ENCODE measurements at regions not wholly inside any gene's neighbourhood (a gene's known extent, or its start where the extent isn't known, plus 50 kb on each side); places are given as distances from the start of the nearest gene placed in this dataset.

DNA sequence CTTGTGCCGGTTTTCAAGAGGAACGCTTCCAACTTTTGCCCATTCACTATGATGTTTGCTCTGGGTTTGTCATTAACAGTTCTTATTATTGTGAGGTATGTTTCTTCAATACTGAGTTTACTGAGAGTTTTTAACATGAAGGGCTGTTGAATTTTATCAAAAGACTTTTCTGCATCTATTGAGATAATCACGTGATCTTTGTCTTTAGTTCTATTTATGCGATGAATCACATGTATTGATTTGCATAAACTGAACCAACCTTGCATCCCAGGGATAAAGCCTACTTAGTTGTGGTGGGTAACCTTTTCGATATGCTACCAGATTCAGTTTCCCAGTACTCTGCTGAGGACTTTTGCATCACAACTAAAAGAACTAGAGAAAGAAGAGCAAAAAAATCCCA is 318.0 kb downstream of the GASK1B start:
- CTCF ChIA-PET = no interaction called here

DNA sequence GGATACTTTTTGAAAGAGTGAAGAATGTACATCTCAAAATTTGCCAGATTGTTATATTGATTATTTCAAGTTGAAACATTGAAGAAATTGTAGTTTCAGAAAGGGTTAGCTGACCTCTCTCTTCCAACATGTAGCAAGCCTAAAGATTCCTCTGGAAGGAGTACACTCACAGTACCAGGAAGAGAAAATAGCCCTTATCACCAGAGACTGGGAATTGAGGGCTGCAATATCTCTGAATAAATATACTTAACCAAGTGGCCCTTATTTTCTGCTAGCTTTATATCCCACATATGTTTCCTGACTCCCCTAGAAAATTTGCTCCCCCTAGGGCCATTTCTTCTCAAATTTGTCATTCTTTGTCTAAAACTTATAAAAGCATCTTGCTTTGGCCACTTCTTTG is 332.2 kb downstream of the GASK1B start:
- DNase-seq = no peak
- no peak overlapping the region for H3K4me3 Mint-ChIP-seq (ENCODE audit: unreplicated experiment)
- no peaks in the 10 kb centered on the region for H3K9me3 ChIP-seq
- TF ChIP-seq, protein P1, sequence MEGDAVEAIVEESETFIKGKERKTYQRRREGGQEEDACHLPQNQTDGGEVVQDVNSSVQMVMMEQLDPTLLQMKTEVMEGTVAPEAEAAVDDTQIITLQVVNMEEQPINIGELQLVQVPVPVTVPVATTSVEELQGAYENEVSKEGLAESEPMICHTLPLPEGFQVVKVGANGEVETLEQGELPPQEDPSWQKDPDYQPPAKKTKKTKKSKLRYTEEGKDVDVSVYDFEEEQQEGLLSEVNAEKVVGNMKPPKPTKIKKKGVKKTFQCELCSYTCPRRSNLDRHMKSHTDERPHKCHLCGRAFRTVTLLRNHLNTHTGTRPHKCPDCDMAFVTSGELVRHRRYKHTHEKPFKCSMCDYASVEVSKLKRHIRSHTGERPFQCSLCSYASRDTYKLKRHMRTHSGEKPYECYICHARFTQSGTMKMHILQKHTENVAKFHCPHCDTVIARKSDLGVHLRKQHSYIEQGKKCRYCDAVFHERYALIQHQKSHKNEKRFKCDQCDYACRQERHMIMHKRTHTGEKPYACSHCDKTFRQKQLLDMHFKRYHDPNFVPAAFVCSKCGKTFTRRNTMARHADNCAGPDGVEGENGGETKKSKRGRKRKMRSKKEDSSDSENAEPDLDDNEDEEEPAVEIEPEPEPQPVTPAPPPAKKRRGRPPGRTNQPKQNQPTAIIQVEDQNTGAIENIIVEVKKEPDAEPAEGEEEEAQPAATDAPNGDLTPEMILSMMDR (IDR thresholded peaks at IDR 0.05; ENCODE audit: insufficient read depth in 1 of 2, low read depth in 1 of 2, low read length in 1 of 2, severe bottlenecking in 1 of 2, unreplicated experiment in 1 of 2) = no peak
- no peaks in the 10 kb centered on the region for H3K9me3 Mint-ChIP-seq (ENCODE audit: unreplicated experiment)
- H3K36me3 ChIP-seq (ENCODE audit: control insufficient read depth, insufficient read depth, low read length) = no peaks in the 10 kb centered on the region
- H3K27me3 ChIP-seq (replicated peaks; ENCODE audit: control insufficient read depth, insufficient read depth, low read length) = no peaks in the 10 kb centered on the region
- no TSS peak for BruUV-seq (replicated peaks)
- H3K27me3 Mint-ChIP-seq (ENCODE audit: insufficient read depth, unreplicated experiment) = no peaks in the 10 kb centered on the region
- no peaks in the 10 kb centered on the region for H3K4me1 ChIP-seq
- intact Hi-C loops (cut with micrococcal nuclease; ENCODE audit: unreplicated experiment) = no loop called here
- no peak overlapping the region for H3K4me3 ChIP-seq (ENCODE audit: low read depth, low read length)
- no peak overlapping the region for H3K27ac Mint-ChIP-seq (ENCODE audit: unreplicated experiment)
- no peaks in the 10 kb centered on the region for H3K4me1 Mint-ChIP-seq (ENCODE audit: low read depth, unreplicated experiment)
- ChIA-PET POLR2A (no interaction called here), CTCF (no interaction called here)
- H3K36me3 Mint-ChIP-seq (ENCODE audit: insufficient read depth, unreplicated experiment) = no peaks in the 10 kb centered on the region

More for the DNA sequence above, 318.0 kb downstream of the GASK1B start:
- Mint-ChIP-seq H3K27me3 (ENCODE audit: insufficient read depth, unreplicated experiment) (no peaks in the 10 kb centered on the region), H3K27ac (ENCODE audit: unreplicated experiment) (no peak overlapping the region), H3K4me1 (ENCODE audit: low read depth, unreplicated experiment) (no peaks in the 10 kb centered on the region), H3K9me3 (ENCODE audit: unreplicated experiment) (no peaks in the 10 kb centered on the region), H3K4me3 (ENCODE audit: unreplicated experiment) (no peak overlapping the region), H3K36me3 (ENCODE audit: insufficient read depth, unreplicated experiment) (no peaks in the 10 kb centered on the region)
- intact Hi-C loops (cut with micrococcal nuclease; ENCODE audit: unreplicated experiment) = no loop called here
- Histone ChIP-seq H3K9me3 (no peaks in the 10 kb centered on the region), H3K27me3 (replicated peaks; ENCODE audit: control insufficient read depth, insufficient read depth, low read length) (no peaks in the 10 kb centered on the region), H3K4me1 (no peaks in the 10 kb centered on the region), H3K36me3 (ENCODE audit: control insufficient read depth, insufficient read depth, low read length) (no peaks in the 10 kb centered on the region), H3K4me3 (ENCODE audit: low read depth, low read length) (no peak overlapping the region)
- TF ChIP-seq, protein P1 (IDR thresholded peaks at IDR 0.05; ENCODE audit: insufficient read depth in 1 of 2, low read depth in 1 of 2, low read length in 1 of 2, severe bottlenecking in 1 of 2, unreplicated experiment in 1 of 2) = no peak
- BruUV-seq (replicated peaks) = no TSS peak
- POLR2A ChIA-PET = no interaction called here
- DNase-seq = no peak

DNA sequence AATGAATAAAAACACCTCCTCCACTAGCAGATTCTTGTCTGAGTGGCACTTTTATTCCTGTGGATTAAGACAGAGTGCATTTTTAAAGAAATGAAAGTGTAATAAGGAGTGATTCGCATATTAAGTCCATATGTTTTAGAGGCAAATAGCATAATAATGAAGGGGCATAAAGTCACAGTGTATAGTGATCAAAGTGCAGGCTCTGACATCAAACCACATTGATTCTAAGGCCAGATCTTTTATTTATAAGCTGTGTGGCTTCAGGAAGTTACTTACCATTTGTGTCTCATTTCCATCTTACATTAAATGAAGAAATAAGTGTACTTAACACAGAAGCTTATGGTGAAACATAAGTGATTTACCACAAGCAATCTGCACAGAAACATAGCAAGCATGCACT is 332.8 kb downstream of the GASK1B start:
- BruUV-seq (replicated peaks) = no TSS peak

More for the DNA sequence above, 332.8 kb downstream of the GASK1B start:
- CTCF ChIA-PET = no interaction called here
- Mint-ChIP-seq H3K27me3 (ENCODE audit: insufficient read depth, unreplicated experiment) (no peaks in the 10 kb centered on the region), H3K27ac (ENCODE audit: unreplicated experiment) (no peak overlapping the region), H3K4me1 (ENCODE audit: low read depth, unreplicated experiment) (no peaks in the 10 kb centered on the region), H3K36me3 (ENCODE audit: insufficient read depth, unreplicated experiment) (no peaks in the 10 kb centered on the region), H3K4me3 (ENCODE audit: unreplicated experiment) (no peak overlapping the region), H3K9me3 (ENCODE audit: unreplicated experiment) (no peaks in the 10 kb centered on the region)
- H3K27me3 ChIP-seq (replicated peaks; ENCODE audit: control insufficient read depth, insufficient read depth, low read length) = no peaks in the 10 kb centered on the region
- no peaks in the 10 kb centered on the region for H3K4me1 ChIP-seq
- TF ChIP-seq, protein P1 (IDR thresholded peaks at IDR 0.05; ENCODE audit: insufficient read depth in 1 of 2, low read depth in 1 of 2, low read length in 1 of 2, severe bottlenecking in 1 of 2, unreplicated experiment in 1 of 2) = no peak
- no peaks in the 10 kb centered on the region for H3K9me3 ChIP-seq
- no peak for DNase-seq
- no peaks in the 10 kb centered on the region for H3K36me3 ChIP-seq (ENCODE audit: control insufficient read depth, insufficient read depth, low read length)
- POLR2A ChIA-PET = no interaction called here
- H3K4me3 ChIP-seq (ENCODE audit: low read depth, low read length) = no peak overlapping the region
- intact Hi-C loops (cut with micrococcal nuclease; ENCODE audit: unreplicated experiment) = no loop called here
